T-helper 1 cell treated with Interleukin-12 subunit alpha and Interleukin-12 subunit beta and Interleukin-4 antibody, amounts not matched to agents 30 ng/mL and 1 ng/mL, for 36 hours (primary cell): ENCODE measurements at regions not wholly inside any gene's neighbourhood (a gene's known extent, or its start where the extent isn't known, plus 50 kb on each side); places are given as distances from the start of the nearest gene placed in this dataset.
"Not testable (repeated sequence)": the region's sequence is repeated elsewhere in the genome, so short reads cannot be mapped to it uniquely, and the experiment has no call there.

ENCODE experiments used
- intact Hi-C: fragments of 100-400 bp; cut with micrococcal nuclease; formaldehyde crosslinking; loops from one replicate; pipeline ENCODE4 v1.15.1; 2024

DNA sequence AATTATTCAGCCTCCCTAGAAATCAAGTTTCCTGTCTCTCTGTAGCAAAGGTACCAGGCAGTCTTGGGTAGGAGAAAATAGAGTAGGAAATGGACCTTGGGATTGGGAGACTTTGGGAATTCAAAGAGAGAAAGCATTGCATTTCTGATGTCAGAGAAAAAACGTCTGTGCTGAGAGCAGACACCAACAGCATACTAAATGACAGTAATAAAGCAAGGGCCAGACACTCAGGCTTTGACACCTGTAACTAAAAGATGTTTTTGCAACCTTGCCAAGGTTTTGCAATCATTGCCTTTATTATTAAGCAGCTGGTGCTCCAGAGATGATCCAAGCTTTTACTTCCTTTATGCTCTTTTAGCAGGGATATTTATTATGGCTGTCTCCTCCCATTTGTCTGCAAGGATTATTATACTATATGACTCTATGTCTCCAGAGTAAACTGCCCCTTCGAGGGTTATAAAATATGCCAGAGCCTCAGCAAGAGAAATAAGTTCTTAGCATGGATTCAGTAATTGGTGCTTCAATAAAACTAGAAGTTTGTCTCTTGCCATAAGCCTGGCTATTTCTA lies 85.2 kb upstream of the GRAMD1B start:
- intact Hi-C loops = no loop called here

DNA sequence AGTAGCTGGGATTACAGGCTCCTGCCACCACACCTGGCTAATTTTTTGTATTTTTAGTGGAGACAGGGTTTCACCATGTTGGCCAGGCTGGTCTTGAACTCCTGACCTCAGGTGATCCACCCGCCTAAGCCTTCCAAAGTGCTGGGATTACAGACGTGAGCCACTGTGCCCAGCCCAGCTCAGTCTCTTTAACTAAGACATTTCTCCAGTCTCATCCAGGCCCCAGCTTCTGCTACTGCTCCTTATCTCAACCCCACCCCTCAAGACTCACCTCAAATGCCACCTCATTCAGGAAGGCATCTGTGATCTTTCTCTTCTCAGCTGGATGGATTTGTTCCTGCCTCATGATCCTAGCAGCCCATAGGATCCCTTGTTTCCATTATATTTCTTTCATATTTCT lies 85.9 kb upstream of the GRAMD1B start:
- intact Hi-C loops = not testable (repeated sequence)

- intact Hi-C loops = no loop called here
Observed at GRCh38 chr11:123338997-123339752, 90.9 kb upstream of the GRAMD1B start.

- intact Hi-C loops = no loop called here
Observed at GRCh38 chr11:123338266-123338800, 91.7 kb upstream of the GRAMD1B start.

DNA sequence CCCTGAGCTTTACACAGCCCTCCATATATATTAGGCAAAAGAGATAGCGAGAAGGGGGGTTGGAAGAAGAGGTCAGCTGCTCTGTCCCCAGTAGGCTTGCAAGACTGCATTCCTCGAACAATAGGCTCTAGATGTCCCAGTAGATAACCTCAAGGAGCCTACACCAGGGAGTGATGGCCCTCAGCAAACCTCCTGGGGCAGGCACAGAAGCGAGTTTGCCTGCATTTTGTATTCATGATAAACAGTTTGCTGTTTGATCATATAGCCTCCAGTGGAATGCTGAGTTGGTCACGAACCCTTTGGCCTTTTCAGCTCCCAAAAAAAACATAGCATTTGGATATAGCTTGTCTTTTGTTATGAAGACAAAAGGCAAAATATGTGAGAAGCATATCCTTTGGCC lies 95.1 kb upstream of the GRAMD1B start:
- intact Hi-C loops = no loop called here

DNA sequence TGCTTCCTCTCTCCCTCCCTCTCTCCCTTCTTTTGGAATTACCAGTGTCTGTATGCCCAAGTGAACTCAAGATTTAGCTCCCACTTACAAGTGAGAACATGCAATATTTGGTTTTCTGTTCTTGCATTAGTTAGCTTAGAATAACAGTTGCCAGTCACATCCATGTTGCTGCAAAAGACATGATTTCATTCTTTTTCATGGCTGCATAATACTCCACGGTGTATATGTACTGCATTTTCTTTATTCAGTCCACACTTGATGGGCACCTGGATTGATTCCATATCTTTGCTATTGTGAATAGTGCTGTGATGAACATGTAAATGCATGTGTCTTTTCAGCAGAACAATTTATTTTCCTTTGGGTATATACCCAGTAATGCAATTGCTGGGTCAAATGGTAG lies 97.5 kb upstream of the GRAMD1B start:
- intact Hi-C loops = not testable (repeated sequence)

GRCh38 chr11:123330948-123331347 lies 99.1 kb upstream of the GRAMD1B start:
- intact Hi-C loops = no loop called here

- intact Hi-C loops = no loop called here
Observed at GRCh38 chr11:123330471-123330870, 99.6 kb upstream of the GRAMD1B start.

- intact Hi-C loops = no loop called here
Observed at GRCh38 chr11:123330071-123330470, 100.0 kb upstream of the GRAMD1B start.

DNA sequence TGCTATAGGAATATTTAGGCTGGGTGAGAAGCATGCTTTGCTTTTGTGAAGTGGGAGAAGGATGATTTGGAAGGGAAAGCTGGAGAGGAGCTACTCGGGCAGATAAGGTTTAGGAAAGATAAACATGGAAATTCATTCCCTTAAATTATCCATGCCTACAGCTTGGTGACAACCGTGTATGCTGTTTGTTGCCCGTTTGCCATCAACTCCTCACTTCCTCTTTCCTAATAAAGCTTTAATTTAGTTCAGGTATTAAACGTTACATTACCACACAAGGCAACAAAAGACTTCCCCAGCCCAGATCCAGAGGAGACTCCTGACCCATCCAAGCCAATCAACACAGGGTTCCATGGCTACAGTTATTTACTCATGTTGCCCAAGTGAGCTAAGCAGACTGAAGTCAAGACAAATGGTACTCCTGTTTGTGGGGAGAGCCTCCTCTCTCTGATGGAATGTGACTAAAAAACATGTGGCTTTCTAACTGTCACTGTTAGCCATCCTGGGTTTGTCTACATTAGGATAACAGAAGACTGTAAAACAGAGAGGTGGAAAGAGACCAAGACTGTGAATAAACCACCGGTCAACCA lies 101.7 kb upstream of the GRAMD1B start:
- intact Hi-C loops = no loop called here

- intact Hi-C loops = no loop called here
Observed at GRCh38 chr11:123325533-123325932, 104.5 kb upstream of the GRAMD1B start.

GRCh38 chr11:123323568-123323967 lies 106.5 kb upstream of the GRAMD1B start:
- intact Hi-C loops = no loop called here

DNA sequence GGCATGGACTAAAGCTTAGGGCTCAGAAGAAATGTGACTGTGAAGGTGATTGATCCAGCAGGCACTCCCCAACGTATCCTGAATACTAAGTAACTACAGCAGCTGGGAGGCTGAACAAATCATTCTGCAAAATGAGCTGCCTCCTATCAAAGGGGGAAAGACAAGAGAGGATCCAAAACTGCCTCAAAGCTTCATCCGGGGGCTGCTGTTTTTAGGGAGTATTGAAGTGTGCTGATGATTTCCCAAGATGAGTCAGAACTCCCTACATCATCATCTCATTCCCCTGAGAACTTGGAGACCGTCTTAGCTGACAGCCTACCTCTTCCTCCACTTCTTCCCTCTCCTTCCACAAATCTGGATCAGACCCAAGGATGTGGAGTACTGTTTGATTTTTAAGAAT lies 108.4 kb upstream of the GRAMD1B start:
- intact Hi-C loops = no loop called here

DNA sequence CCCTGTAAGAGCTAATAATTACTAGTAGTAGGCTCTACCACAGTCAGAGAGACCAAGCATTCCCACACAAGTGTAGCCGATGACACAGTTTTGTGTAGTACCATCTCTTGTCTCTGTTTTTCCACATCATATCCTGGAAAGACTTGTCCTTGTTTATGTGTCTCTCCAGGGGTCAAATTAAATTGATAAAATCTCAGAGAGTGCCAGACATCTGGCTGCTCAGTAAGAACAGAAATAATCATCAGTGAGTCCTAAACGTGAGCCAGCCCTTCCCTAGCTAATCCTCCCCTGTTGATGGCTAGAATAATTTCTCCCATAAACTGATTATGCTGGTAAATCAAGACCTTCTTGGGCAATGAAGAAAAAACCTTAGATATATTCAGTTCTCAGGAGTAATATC lies 111.4 kb upstream of the GRAMD1B start:
- intact Hi-C loops = no loop called here

DNA sequence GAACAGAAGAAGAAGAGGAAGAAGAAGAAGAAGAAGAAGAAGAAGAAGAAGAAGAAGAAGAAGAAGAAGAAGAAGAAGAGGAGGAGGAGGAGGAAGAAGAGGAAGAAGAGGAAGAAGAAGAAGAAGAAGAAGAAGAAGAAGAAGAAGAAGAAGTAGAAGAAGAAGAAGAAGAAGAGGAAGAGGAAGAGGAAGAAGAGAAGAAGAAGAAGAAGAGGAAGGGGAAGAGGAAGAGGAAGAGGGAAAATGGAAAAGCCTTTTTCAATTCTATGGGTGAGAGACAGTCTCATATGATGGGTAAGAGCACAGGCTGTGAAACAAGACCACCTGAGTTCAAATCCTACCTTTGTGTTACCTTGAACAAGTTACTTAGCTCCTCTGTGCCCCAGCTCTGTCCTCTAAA lies 111.9 kb upstream of the GRAMD1B start:
- intact Hi-C loops = not testable (repeated sequence)

GRCh38 chr11:123316003-123316402 lies 114.1 kb upstream of the GRAMD1B start:
- intact Hi-C loops = no loop called here

DNA sequence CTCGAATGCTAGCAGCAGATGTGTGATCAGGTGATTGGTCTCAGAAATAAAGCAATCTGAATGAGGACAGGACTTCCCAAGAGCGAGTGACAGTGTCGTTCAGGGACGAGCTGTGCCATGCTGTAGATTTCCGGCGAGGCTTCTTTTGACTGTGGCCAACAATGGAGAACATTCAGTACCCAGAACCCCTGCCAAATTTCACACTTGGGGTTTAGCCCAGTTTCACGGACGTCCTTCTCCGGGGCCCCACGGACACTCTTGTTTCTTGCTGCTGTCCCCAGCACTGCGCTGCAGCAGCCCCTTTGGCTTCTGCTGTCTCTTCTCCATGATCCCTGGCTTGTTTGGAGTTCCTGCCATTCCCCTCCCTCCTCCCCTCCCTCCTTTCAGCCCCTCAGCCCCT lies 115.1 kb upstream of the GRAMD1B start:
- intact Hi-C loops = no loop called here

DNA sequence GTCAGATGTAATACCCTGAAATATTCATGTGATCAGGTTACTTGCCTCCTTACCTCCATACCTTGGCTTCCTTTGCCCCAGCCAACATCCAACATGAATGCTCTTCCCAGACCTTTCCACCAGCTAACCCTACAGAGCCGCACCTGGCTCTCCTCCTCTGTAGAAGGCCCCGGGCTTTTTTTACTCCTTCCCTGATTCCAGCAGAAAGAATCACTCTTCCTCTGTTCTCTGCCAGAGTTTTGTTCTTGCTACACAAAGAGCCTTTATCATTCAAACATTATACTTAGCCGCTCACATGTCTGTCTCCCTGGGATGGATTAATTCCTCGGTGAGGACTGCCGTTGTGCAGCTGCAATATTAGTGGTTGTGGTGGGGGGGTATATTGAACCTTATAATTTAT lies 116.8 kb upstream of the GRAMD1B start:
- intact Hi-C loops = no loop called here

DNA sequence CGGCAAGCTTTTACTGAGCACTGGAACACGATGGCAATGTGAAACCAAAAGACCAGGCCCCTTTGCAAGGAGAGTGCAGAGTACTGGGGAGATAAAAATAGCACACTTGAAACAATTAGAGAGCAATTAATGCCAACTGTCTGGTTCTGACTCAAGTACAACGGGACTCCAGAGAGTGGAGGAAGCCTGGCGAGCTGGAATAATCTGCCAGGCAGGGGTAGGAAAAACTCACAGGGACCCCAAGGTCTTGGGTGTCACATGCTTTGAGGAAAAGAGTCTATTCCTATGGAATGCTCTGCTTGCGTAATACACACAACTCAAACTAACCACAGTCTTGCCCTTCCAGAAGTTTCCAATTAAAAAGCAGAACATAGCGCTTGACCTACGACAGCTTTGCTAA lies 113.0 kb upstream of the CLMP start:
- intact Hi-C loops = no loop called here

DNA sequence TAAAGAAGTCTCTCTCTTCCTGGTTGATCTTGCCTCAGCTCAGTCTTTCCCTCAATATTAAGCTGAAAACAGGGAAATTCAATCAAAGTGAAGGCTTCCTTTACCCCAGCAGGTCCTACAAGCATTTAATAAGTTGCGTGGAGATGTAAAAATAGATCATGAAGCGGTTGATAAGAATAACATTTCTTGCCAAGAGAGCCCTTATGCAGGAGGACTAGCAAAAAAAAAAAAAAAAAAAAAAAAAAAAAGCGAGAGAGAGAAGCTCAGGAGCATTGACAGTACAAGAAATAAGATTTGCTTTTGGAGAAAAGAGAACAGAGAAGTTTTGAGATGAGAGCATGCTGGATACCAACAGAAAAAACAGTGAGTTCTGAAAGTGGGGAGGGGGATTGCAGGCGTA lies 112.2 kb upstream of the CLMP start:
- intact Hi-C loops = no loop called here

GRCh38 chr11:123306531-123306930 lies 111.5 kb upstream of the CLMP start:
- intact Hi-C loops = no loop called here

DNA sequence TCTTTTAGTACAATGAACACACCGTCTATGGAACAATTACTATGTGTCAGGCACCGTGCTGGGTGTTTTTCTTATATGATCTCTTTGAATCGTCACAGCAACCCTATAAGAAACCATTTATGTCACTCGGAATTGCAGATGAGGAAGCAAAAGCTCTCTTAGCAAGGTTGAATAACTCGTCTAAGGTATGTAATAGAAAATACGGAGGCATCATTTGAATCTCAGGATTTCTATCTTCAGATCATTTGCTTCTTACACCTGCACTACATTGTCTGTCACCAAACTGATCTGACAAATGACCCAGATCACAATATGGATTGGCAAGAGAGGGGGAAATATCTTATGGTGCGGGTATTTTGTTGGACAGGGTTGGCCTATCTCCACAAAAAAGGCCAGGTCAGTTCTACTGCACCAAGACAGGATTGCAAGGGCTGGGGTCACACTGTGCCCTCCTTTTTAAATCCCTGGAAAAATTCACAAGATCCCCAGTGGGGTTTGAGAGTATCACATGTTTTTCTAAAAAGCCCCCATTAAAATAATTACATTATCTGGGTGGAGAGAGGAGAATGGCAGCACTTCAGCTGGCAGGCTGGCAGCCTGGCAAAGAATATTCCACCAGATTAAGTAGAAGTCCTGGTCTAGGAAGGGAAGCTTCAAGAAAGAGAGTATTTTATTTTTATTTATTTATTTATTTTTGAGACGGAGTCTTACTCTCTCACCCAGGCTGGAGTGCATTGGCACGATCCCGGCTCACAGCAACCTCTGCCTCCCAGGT lies 110.7 kb upstream of the CLMP start:
- intact Hi-C loops = no loop called here
